HuH-7 (cell line): ENCODE measurements at regions not wholly inside any gene's neighbourhood (a gene's known extent, or its start where the extent isn't known, plus 50 kb on each side); places are given as distances from the start of the nearest gene placed in this dataset.

Source experiments
- DNase-seq: peaks from one replicate; pipeline ENCODE4 v3.0.0; 2011; ENCODE audit warnings: low spot score

GRCh38 chr5:166963596-166963995, 1327.8 kb upstream of the WWC1 start:
- no peak for DNase-seq

- DNase-seq: no peak
These were observed 1313.5 kb upstream of the WWC1 start for GRCh38 chr5:166977911-166978422.

- DNase-seq: no peak
These were observed 1312.0 kb upstream of the WWC1 start for GRCh38 chr5:166979307-166979895.

GRCh38 chr5:166980666-166981065, 1310.8 kb upstream of the WWC1 start:
- no peak for DNase-seq

- DNase-seq: no peak
These were observed 1309.2 kb upstream of the WWC1 start for GRCh38 chr5:166982226-166982625.

GRCh38 chr5:166991601-166992000, 1299.8 kb upstream of the WWC1 start:
- no peak for DNase-seq

GRCh38 chr5:166992108-166992507, 1299.3 kb upstream of the WWC1 start:
- DNase-seq: no peak

- no peak for DNase-seq
These were observed 1298.3 kb upstream of the WWC1 start for GRCh38 chr5:166992874-166993722.

- DNase-seq: no peak
These were observed 1297.2 kb upstream of the WWC1 start for GRCh38 chr5:166994226-166994625.

- no peak for DNase-seq
These were observed 1290.2 kb upstream of the WWC1 start for GRCh38 chr5:167001246-167001645.

GRCh38 chr5:167008705-167009104, 1282.7 kb upstream of the WWC1 start:
- DNase-seq: no peak

- DNase-seq: no peak
These were observed 1280.2 kb upstream of the WWC1 start for GRCh38 chr5:167011196-167011595.

- no peak for DNase-seq
These were observed 1279.1 kb upstream of the WWC1 start for GRCh38 chr5:167012123-167013034.

GRCh38 chr5:167014401-167015056, 1276.9 kb upstream of the WWC1 start:
- DNase-seq: no peak

- DNase-seq: no peak
These were observed 1271.0 kb upstream of the WWC1 start for GRCh38 chr5:167020418-167020817.

- no peak for DNase-seq
These were observed 1262.0 kb upstream of the WWC1 start for GRCh38 chr5:167029488-167029887.

GRCh38 chr5:167030500-167031120, 1260.8 kb upstream of the WWC1 start:
- DNase-seq: peak; percentile 31

- DNase-seq: no peak
These were observed 1254.9 kb upstream of the WWC1 start for GRCh38 chr5:167036585-167036984.

- DNase-seq: peak; percentile 42
These were observed 1242.3 kb upstream of the WWC1 start for GRCh38 chr5:167049043-167049663.

- no peak for DNase-seq
These were observed 1241.5 kb upstream of the WWC1 start for GRCh38 chr5:167049771-167050567.
